ENCODE measurements at regions not wholly inside any gene's neighbourhood (a gene's known extent, or its start where the extent isn't known, plus 50 kb on each side); places are given as distances from the start of the nearest gene placed in this dataset.

GRCh38 chr2:48161628-48162027 lies 152.9 kb upstream of the FOXN2 start:
- no peak for TF ChIP-seq PPARA (CRISPR knock-in tag; IDR thresholded peaks at IDR 0.05; ENCODE audit: borderline replicate concordance)
- no peak for TF ChIP-seq RARB (CRISPR knock-in tag; IDR thresholded peaks at IDR 0.05)
- TF ChIP-seq, protein P1, sequence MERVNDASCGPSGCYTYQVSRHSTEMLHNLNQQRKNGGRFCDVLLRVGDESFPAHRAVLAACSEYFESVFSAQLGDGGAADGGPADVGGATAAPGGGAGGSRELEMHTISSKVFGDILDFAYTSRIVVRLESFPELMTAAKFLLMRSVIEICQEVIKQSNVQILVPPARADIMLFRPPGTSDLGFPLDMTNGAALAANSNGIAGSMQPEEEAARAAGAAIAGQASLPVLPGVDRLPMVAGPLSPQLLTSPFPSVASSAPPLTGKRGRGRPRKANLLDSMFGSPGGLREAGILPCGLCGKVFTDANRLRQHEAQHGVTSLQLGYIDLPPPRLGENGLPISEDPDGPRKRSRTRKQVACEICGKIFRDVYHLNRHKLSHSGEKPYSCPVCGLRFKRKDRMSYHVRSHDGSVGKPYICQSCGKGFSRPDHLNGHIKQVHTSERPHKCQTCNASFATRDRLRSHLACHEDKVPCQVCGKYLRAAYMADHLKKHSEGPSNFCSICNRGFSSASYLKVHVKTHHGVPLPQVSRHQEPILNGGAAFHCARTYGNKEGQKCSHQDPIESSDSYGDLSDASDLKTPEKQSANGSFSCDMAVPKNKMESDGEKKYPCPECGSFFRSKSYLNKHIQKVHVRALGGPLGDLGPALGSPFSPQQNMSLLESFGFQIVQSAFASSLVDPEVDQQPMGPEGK (CRISPR knock-in tag; IDR thresholded peaks at IDR 0.05; ENCODE audit: borderline replicate concordance): no peak
- TF ChIP-seq CREB5 (CRISPR knock-in tag; IDR thresholded peaks at IDR 0.05; ENCODE audit: low read depth): no peak
- TF ChIP-seq ZFP3 (CRISPR knock-in tag; IDR thresholded peaks at IDR 0.05): no peak
- TF ChIP-seq POU6F1 (CRISPR knock-in tag; IDR thresholded peaks at IDR 0.05; ENCODE audit: borderline replicate concordance, low read depth): no peak
- TF ChIP-seq ZFP30 (CRISPR knock-in tag; IDR thresholded peaks at IDR 0.05): no peak
